MM.1S (cell line): ENCODE measurements at regions not wholly inside any gene's neighbourhood (a gene's known extent, or its start where the extent isn't known, plus 50 kb on each side); places are given as distances from the start of the nearest gene placed in this dataset.

Source experiments
- EZH2 ChIP-seq: fragments of 300-600 bp; sonication (generic); optimal IDR thresholded peaks from 2 replicates; pipeline ENCODE3; 2017; ENCODE audit warnings: low read depth, mild to moderate bottlenecking, antibody characterized with exemption, low read length, mixed read lengths
- EZH2phosphoT487 ChIP-seq: fragments of 300-600 bp; sonication (generic); IDR thresholded peaks from 2 replicates; pipeline ENCODE4 v1.6.1; 2018; ENCODE audit warnings: antibody characterized with exemption, low read length
- TF ChIP-seq, protein P1 (sequence below): fragments of 300-600 bp; sonication (generic); IDR thresholded peaks from 2 replicates; pipeline ENCODE4 v1.5.1; 2016; ENCODE audit warnings: antibody characterized with exemption, low read length, mixed read lengths

DNA sequence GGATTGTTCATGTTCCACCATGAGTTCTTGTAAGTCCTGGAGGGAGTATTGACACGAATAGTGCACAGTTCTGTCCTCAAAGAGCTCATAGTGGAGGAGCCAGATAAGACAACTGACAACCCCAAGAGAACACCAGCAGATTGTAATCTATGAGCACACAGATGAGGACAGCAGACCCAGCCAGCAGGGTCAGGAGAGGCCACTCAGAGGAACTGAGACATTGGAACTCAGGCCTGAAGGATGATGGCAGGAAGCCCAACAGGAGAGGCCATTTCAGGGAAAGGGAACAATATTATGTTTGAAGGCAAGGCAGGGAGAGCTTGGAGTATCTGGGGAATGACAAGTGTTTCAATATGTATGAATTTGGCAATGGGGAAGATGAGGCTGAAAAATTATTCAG lies 63.7 kb upstream of the IPO5 start:
- TF ChIP-seq, protein P1, sequence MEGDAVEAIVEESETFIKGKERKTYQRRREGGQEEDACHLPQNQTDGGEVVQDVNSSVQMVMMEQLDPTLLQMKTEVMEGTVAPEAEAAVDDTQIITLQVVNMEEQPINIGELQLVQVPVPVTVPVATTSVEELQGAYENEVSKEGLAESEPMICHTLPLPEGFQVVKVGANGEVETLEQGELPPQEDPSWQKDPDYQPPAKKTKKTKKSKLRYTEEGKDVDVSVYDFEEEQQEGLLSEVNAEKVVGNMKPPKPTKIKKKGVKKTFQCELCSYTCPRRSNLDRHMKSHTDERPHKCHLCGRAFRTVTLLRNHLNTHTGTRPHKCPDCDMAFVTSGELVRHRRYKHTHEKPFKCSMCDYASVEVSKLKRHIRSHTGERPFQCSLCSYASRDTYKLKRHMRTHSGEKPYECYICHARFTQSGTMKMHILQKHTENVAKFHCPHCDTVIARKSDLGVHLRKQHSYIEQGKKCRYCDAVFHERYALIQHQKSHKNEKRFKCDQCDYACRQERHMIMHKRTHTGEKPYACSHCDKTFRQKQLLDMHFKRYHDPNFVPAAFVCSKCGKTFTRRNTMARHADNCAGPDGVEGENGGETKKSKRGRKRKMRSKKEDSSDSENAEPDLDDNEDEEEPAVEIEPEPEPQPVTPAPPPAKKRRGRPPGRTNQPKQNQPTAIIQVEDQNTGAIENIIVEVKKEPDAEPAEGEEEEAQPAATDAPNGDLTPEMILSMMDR: no peak
- TF ChIP-seq EZH2 (no peak), EZH2phosphoT487 (no peak)
